Uterus (tissue), 3 donors: ENCODE measurements at regions not wholly inside any gene's neighbourhood (a gene's known extent, or its start where the extent isn't known, plus 50 kb on each side); places are given as distances from the start of the nearest gene placed in this dataset.

Experiments used
- DNase-seq, 2 donors: peaks; one replicate each; pipeline ENCODE4 v3.0.0-alpha.2; 2019 to 2020
- H3K27ac ChIP-seq, 2 donors: fragments of 200-600 bp; sonication (generic); 1 replicate in 1 of 2; 2 replicates in 1 of 2; pipeline ENCODE4 v1.5.1; 2016 to 2018
- H3K27me3 ChIP-seq, 2 donors: fragments of 200-600 bp; sonication (generic); one replicate each; pipeline ENCODE4 v1.5.1; 2018 to 2019; ENCODE audit warnings: control low read depth in 1 of 2
- H3K36me3 ChIP-seq, 2 donors: fragments of 200-600 bp; sonication (generic); one replicate each; pipeline ENCODE4 v1.5.1; 2019; ENCODE audit warnings: control low read depth in 1 of 2
- H3K4me1 ChIP-seq, 2 donors: fragments of 200-600 bp; sonication (generic); one replicate each; pipeline ENCODE4 v1.5.1; 2018 to 2019; ENCODE audit warnings: control low read depth in 1 of 2
- H3K4me3 ChIP-seq, 2 donors: fragments of 200-600 bp; sonication (generic); 1 replicate in 1 of 2; 2 replicates in 1 of 2; pipeline ENCODE4 v1.5.1; 2018 to 2019; ENCODE audit warnings: mild to moderate bottlenecking in 1 of 2
- H3K9me3 ChIP-seq, 2 donors: fragments of 200-600 bp; sonication (generic); one replicate each; pipeline ENCODE4 v1.5.1; 2019; ENCODE audit warnings: control low read depth in 1 of 2
- CTCF ChIP-seq, 4 experiments: fragments of 200-600 bp in 2 of 4; fragments of 450-650 bp in 2 of 4; sonication (generic) in 2 of 4; IDR thresholded peaks; one replicate each; pipeline ENCODE4 v1.5.1; 2016 to 2019; ENCODE audit warnings: antibody characterized with exemption in 4 of 4, mild to moderate bottlenecking in 2 of 4, moderate library complexity in 1 of 4
- POLR2A ChIP-seq, 2 donors: fragments of 450-650 bp; IDR thresholded peaks; one replicate each; pipeline ENCODE4 v1.6.1; 2016; ENCODE audit warnings: antibody characterized with exemption in 2 of 2, mild to moderate bottlenecking in 1 of 2, moderate library complexity in 1 of 2
- intact Hi-C: fragments of 100-400 bp; cut with DNase I; formaldehyde crosslinking; loops from one replicate; pipeline ENCODE4 v1.15.1; 2023; ENCODE audit warnings: low total_unique reads
- donor health status: DM: yes; HTN: yes; CAD: no.

- H3K27ac ChIP-seq, result no peak overlapping the region
- H3K9me3 ChIP-seq, result no peaks in the 10 kb centered on the region
- TF ChIP-seq CTCF (IDR thresholded peaks at IDR 0.05) (no peak), POLR2A (IDR thresholded peaks at IDR 0.05) (no peak)
- no peaks in the 10 kb centered on the region for H3K27me3 ChIP-seq
- DNase-seq, result no peak
- H3K4me1 ChIP-seq, result no peaks in the 10 kb centered on the region
- H3K4me3 ChIP-seq, result no peak overlapping the region
- no peaks in the 10 kb centered on the region for H3K36me3 ChIP-seq
- intact Hi-C loops, result no loop called here
Measured at GRCh38 chr16:87096746-87097333, 220.4 kb downstream of the C16orf95 start.

- TF ChIP-seq POLR2A (IDR thresholded peaks at IDR 0.05), result no peak
- no peak for TF ChIP-seq CTCF (IDR thresholded peaks at IDR 0.05)
- intact Hi-C loops, result no loop called here
- no peaks in the 10 kb centered on the region for H3K9me3 ChIP-seq
- no peaks in the 10 kb centered on the region for H3K27me3 ChIP-seq
- no peak for DNase-seq
- no peak overlapping the region for H3K27ac ChIP-seq
- no peak overlapping the region for H3K4me3 ChIP-seq
- H3K4me1 ChIP-seq, result no peaks in the 10 kb centered on the region
- no peaks in the 10 kb centered on the region for H3K36me3 ChIP-seq
Measured at GRCh38 chr16:87098361-87098760, 218.8 kb downstream of the C16orf95 start.

- DNase-seq, result no peak
- intact Hi-C loops, result no loop called here
- no peak overlapping the region for H3K27ac ChIP-seq
- no peaks in the 10 kb centered on the region for H3K36me3 ChIP-seq
- H3K9me3 ChIP-seq, result no peaks in the 10 kb centered on the region
- H3K27me3 ChIP-seq, result no peaks in the 10 kb centered on the region
- H3K4me1 ChIP-seq, result no peaks in the 10 kb centered on the region
- no peak overlapping the region for H3K4me3 ChIP-seq
- TF ChIP-seq POLR2A (IDR thresholded peaks at IDR 0.05), result no peak
- TF ChIP-seq CTCF (IDR thresholded peaks at IDR 0.05), result no peak
Measured at GRCh38 chr16:87098976-87099720, 218.0 kb downstream of the C16orf95 start.

GRCh38 chr16:87100306-87101058, 216.7 kb downstream of the C16orf95 start:
- intact Hi-C loops, result no loop called here
- Histone ChIP-seq H3K27ac (no peak overlapping the region), H3K4me3 (no peak overlapping the region), H3K9me3 (no peaks in the 10 kb centered on the region), H3K4me1 (no peaks in the 10 kb centered on the region), H3K27me3 (no peaks in the 10 kb centered on the region), H3K36me3 (no peaks in the 10 kb centered on the region)
- TF ChIP-seq POLR2A (IDR thresholded peaks at IDR 0.05), result no peak
- DNase-seq, result no peak

- DNase-seq, result no peak
- Histone ChIP-seq H3K9me3 (no peaks in the 10 kb centered on the region), H3K4me1 (no peaks in the 10 kb centered on the region), H3K4me3 (no peak overlapping the region), H3K27ac (no peak overlapping the region), H3K27me3 (no peaks in the 10 kb centered on the region), H3K36me3 (no peaks in the 10 kb centered on the region)
- intact Hi-C loops, result no loop called here
- TF ChIP-seq CTCF (IDR thresholded peaks at IDR 0.05) (no peak), POLR2A (IDR thresholded peaks at IDR 0.05) (no peak)
Measured at GRCh38 chr16:87101903-87102302, 215.3 kb downstream of the C16orf95 start.
